CD14-positive monocyte (primary cell): ENCODE measurements at regions not wholly inside any gene's neighbourhood (a gene's known extent, or its start where the extent isn't known, plus 50 kb on each side); places are given as distances from the start of the nearest gene placed in this dataset.

Experiments used
- DNase-seq, 3 donors: peaks; one replicate each; pipeline ENCODE4 v3.0.0-alpha.2; 2011 to 2022
- H2AFZ ChIP-seq: 2 replicates; pipeline ENCODE4 v1.6.0; 2012; ENCODE audit warnings: mild to moderate bottlenecking, low read depth, low read length, inconsistent platforms; ENCODE audit not compliant: insufficient read depth, poor library complexity, severe bottlenecking
- H3K27ac ChIP-seq, 2 donors: 1 replicate in 1 of 2; 2 replicates in 1 of 2; pipeline ENCODE4 v1.5.1; 2012 to 2013; ENCODE audit warnings: low read length in 2 of 2, control low read depth in 1 of 2, inconsistent platforms in 1 of 2, low read depth in 1 of 2, mild to moderate bottlenecking in 1 of 2
- H3K27me3 ChIP-seq, 2 donors: one replicate each; pipeline versions ENCODE4 v1.6.0 to v1.6.1; 2011 to 2013; ENCODE audit warnings: low read length in 2 of 2; ENCODE audit not compliant: control insufficient read depth in 2 of 2, insufficient read depth in 2 of 2
- H3K36me3 ChIP-seq, 2 donors: replicated peaks in 1 of 2; 1 replicate in 1 of 2; 2 replicates in 1 of 2; pipeline versions ENCODE4 v1.5.1 to v1.6.1; 2012 to 2013; ENCODE audit warnings: low read length in 2 of 2, control low read depth in 1 of 2, inconsistent platforms in 1 of 2, mild to moderate bottlenecking in 1 of 2; ENCODE audit not compliant: insufficient read depth in 2 of 2, control insufficient read depth in 1 of 2
- H3K4me1 ChIP-seq, 2 donors: 1 replicate in 1 of 2; 2 replicates in 1 of 2; pipeline versions ENCODE4 v1.5.1 to v1.6.1; 2012 to 2013; ENCODE audit warnings: low read length in 2 of 2, control low read depth in 1 of 2, inconsistent platforms in 1 of 2, mild to moderate bottlenecking in 1 of 2, moderate library complexity in 1 of 2; ENCODE audit not compliant: insufficient read depth in 2 of 2, control insufficient read depth in 1 of 2
- H3K4me2 ChIP-seq: replicated peaks from 2 replicates; pipeline ENCODE3; 2012; ENCODE audit warnings: low read length, moderate library complexity, mild to moderate bottlenecking; ENCODE audit not compliant: poor library complexity, severe bottlenecking; ENCODE audit errors: extremely low read depth
- H3K4me3 ChIP-seq, 3 experiments: fragments of 200-600 bp in 1 of 3; sonication (generic) in 1 of 3; replicated peaks in 1 of 3; 1 replicate in 2 of 3; 2 replicates in 1 of 3; pipeline ENCODE4 v1.5.1; 2011 to 2013; ENCODE audit warnings: low read length in 3 of 3, mild to moderate bottlenecking in 3 of 3, control low read depth in 2 of 3, low read depth in 2 of 3, inconsistent platforms in 1 of 3, moderate library complexity in 1 of 3
- H3K79me2 ChIP-seq: 2 replicates; pipeline ENCODE4 v1.6.0; 2012; ENCODE audit warnings: mild to moderate bottlenecking, control low read depth, inconsistent platforms, low read length, moderate library complexity; ENCODE audit not compliant: insufficient read depth
- H3K9ac ChIP-seq: 2 replicates; pipeline ENCODE4 v1.6.0; 2017; ENCODE audit warnings: low read length, mild to moderate bottlenecking; ENCODE audit not compliant: insufficient read depth, poor library complexity, severe bottlenecking
- H3K9me3 ChIP-seq, 2 donors: replicated peaks in 1 of 2; 1 replicate in 1 of 2; 2 replicates in 1 of 2; pipeline versions ENCODE4 v1.5.1 to v1.6.1; 2012 to 2013; ENCODE audit warnings: low read length in 2 of 2, control low read depth in 1 of 2; ENCODE audit not compliant: control insufficient read depth in 1 of 2, insufficient read depth in 1 of 2
- H4K20me1 ChIP-seq: 2 replicates; pipeline ENCODE4 v1.6.0; 2012; ENCODE audit warnings: mild to moderate bottlenecking, low read length, control low read depth, moderate library complexity; ENCODE audit not compliant: insufficient read depth
- H3K27ac Mint-ChIP-seq, 7 donors: one replicate each; pipeline ENCODE4 v1.8.0; 2020; ENCODE audit warnings: mild to moderate bottlenecking in 7 of 7, mixed read lengths in 7 of 7, moderate library complexity in 6 of 7, inconsistent platforms in 2 of 7
- H3K27me3 Mint-ChIP-seq, 3 donors: one replicate each; pipeline ENCODE4 v1.8.0; 2021 to 2022; ENCODE audit warnings: low read depth in 3 of 3, mild to moderate bottlenecking in 3 of 3, mixed read lengths in 3 of 3, moderate library complexity in 3 of 3, inconsistent platforms in 1 of 3
- H3K36me3 Mint-ChIP-seq, 2 donors: one replicate each; pipeline ENCODE4 v1.8.0; 2020; ENCODE audit warnings: mixed read lengths in 2 of 2, inconsistent platforms in 1 of 2, mild to moderate bottlenecking in 1 of 2
- H3K4me1 Mint-ChIP-seq: one replicate; pipeline ENCODE4 v1.8.0; 2020; ENCODE audit warnings: mild to moderate bottlenecking, mixed read lengths
- H3K4me3 Mint-ChIP-seq, 2 donors: one replicate each; pipeline ENCODE4 v1.8.0; 2020; ENCODE audit warnings: mild to moderate bottlenecking in 2 of 2, mixed read lengths in 2 of 2, moderate library complexity in 1 of 2
- H3K9me3 Mint-ChIP-seq, 7 donors: one replicate each; pipeline ENCODE4 v1.8.0; 2020 to 2022; ENCODE audit warnings: mixed read lengths in 7 of 7, mild to moderate bottlenecking in 6 of 7, moderate library complexity in 6 of 7, inconsistent platforms in 2 of 7
- WGBS: methylation state at CpG from one replicate; pipeline ENCODE4 v1.1.5; 2013; ENCODE audit warnings: missing lambda C conversion rate; ENCODE audit not compliant: insufficient coverage; 5-methylcytosine and 5-hydroxymethylcytosine counted together
- intact Hi-C, 2 donors: fragments of 100-400 bp; cut with micrococcal nuclease; formaldehyde crosslinking; loops; one replicate each; pipeline versions ENCODE4 v1.15.0 to v1.15.1; 2023
- TF ChIP-seq, protein P1 (sequence below): fragments of 200-600 bp; IDR thresholded peaks from one replicate; pipeline ENCODE4 v1.8.0; 2022; ENCODE audit warnings: antibody characterized with exemption, mild to moderate bottlenecking

DNA sequence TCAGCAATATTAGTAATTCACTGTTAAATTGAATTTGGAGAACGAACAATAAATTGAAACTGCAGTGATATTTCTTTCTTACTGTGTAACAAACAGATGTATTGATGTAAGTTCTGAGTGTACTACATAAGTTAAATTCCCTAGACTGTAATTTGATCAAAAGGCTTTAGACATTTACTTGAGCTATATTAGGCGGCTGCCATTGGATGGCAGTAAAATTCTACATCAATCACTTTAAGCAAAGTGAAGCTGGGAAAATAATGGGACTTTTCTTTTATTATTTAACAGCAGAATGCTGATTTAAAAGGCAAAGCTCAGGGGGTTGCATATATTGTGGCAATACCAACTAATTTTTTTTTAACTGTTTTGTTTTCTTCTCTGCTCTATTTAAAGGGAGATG lies 212.6 kb upstream of the PLSCR5 start:
- Histone ChIP-seq H3K79me2 (no peaks in the 10 kb centered on the region), H3K9me3 (no peaks in the 10 kb centered on the region), H3K36me3 (no peaks in the 10 kb centered on the region), H3K4me1 (no peaks in the 10 kb centered on the region), H3K4me2 (no peak overlapping the region), H3K9ac (no peak overlapping the region), H3K27ac (no peak overlapping the region), H3K4me3 (no peak overlapping the region), H2AFZ (no peak overlapping the region), H3K27me3 (no peaks in the 10 kb centered on the region), H4K20me1 (no peaks in the 10 kb centered on the region)
- H3K4me3 Mint-ChIP-seq = no peak overlapping the region
- intact Hi-C loops = no loop called here
- no peaks in the 10 kb centered on the region for H3K9me3 Mint-ChIP-seq
- TF ChIP-seq, protein P1, sequence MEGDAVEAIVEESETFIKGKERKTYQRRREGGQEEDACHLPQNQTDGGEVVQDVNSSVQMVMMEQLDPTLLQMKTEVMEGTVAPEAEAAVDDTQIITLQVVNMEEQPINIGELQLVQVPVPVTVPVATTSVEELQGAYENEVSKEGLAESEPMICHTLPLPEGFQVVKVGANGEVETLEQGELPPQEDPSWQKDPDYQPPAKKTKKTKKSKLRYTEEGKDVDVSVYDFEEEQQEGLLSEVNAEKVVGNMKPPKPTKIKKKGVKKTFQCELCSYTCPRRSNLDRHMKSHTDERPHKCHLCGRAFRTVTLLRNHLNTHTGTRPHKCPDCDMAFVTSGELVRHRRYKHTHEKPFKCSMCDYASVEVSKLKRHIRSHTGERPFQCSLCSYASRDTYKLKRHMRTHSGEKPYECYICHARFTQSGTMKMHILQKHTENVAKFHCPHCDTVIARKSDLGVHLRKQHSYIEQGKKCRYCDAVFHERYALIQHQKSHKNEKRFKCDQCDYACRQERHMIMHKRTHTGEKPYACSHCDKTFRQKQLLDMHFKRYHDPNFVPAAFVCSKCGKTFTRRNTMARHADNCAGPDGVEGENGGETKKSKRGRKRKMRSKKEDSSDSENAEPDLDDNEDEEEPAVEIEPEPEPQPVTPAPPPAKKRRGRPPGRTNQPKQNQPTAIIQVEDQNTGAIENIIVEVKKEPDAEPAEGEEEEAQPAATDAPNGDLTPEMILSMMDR = no peak
- DNase-seq = no peak
- no peaks in the 10 kb centered on the region for H3K36me3 Mint-ChIP-seq
- no peaks in the 10 kb centered on the region for H3K27me3 Mint-ChIP-seq
- WGBS = no CpG with 5 or more reads among the region's 2 CpGs
- H3K4me1 Mint-ChIP-seq = no peaks in the 10 kb centered on the region
- H3K27ac Mint-ChIP-seq = no peak overlapping the region

DNA sequence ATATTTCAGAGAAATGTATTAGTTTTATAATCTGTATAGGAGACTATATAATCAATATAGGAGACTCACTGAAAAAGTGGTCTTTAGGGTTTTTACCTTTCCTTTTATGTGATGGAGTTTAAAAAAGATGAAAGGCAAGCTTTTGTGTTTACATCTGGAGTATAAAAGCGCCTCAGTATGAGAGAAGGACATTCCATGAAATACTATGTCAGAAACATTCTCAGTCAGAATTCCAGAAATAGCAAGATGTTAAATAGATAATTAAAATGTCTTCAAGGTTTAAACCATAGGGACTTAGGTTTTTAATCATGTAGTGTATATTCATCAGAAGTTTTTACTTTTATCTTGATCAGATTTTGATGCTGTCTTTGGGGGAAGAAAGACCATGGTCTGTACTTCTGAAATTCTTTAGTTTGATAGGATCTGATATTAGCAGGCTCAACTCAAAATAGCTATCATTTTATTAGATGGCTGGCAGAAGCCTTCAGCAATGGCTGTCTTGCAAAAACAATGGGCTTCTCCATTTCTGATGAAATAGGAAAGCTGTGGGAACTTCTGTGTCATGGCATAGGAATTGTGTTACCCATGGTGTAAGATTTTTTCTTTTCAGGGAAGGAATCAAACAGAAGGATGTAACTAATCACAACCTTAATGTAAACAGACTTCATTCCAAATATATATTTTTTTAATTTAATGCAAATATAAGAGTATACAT lies 209.6 kb upstream of the PLSCR5 start:
- H3K9ac ChIP-seq = no peak overlapping the region
- H3K9me3 ChIP-seq = no peaks in the 10 kb centered on the region
- H3K4me2 ChIP-seq = no peak overlapping the region
- H3K4me3 Mint-ChIP-seq = no peak overlapping the region
- no peak overlapping the region for H3K27ac ChIP-seq
- no peaks in the 10 kb centered on the region for H3K9me3 Mint-ChIP-seq
- H3K4me1 Mint-ChIP-seq = no peaks in the 10 kb centered on the region
- no peaks in the 10 kb centered on the region for H3K27me3 Mint-ChIP-seq
- no peak overlapping the region for H3K4me3 ChIP-seq
- no peaks in the 10 kb centered on the region for H3K79me2 ChIP-seq
- H3K27me3 ChIP-seq = no peaks in the 10 kb centered on the region
- H3K36me3 Mint-ChIP-seq = no peaks in the 10 kb centered on the region
- no peak for DNase-seq
- H3K4me1 ChIP-seq = no peaks in the 10 kb centered on the region
- no peaks in the 10 kb centered on the region for H3K36me3 ChIP-seq
- no peak overlapping the region for H2AFZ ChIP-seq
- TF ChIP-seq, protein P1 = no peak
- no CpG with 5 or more reads among the region's 1 CpG for WGBS
- no peak overlapping the region for H3K27ac Mint-ChIP-seq
- intact Hi-C loops = no loop called here
- no peaks in the 10 kb centered on the region for H4K20me1 ChIP-seq
